SH-SY5Y (cell line): ENCODE measurements at regions not wholly inside any gene's neighbourhood (a gene's known extent, or its start where the extent isn't known, plus 50 kb on each side); places are given as distances from the start of the nearest gene placed in this dataset.

Experiments used
- GATA2 ChIP-seq: IDR thresholded peaks from 2 replicates; pipeline ENCODE4 v1.6.1; 2011; ENCODE audit warnings: mild to moderate bottlenecking, low read depth, low read length
- GATA3 ChIP-seq: IDR thresholded peaks from 2 replicates; pipeline ENCODE4 v1.6.1; 2011; ENCODE audit warnings: low read depth, mild to moderate bottlenecking, low read length, moderate library complexity

- TF ChIP-seq GATA3 (no peak), GATA2 (no peak)
Measured at GRCh38 chr2:51322613-51323012, 290.7 kb upstream of the NRXN1 start.
